SK-N-SH (cell line): ENCODE measurements at regions not wholly inside any gene's neighbourhood (a gene's known extent, or its start where the extent isn't known, plus 50 kb on each side); places are given as distances from the start of the nearest gene placed in this dataset.

Experiments used
- CTCF ChIA-PET: fragments of 300-600, 350-600 bp; formaldehyde crosslinking; extraction: SDS; loops from one replicate; lab custom pipeline; 2021; lab: Yijun Ruan, JAX
- POLR2A ChIA-PET: fragments of 350-600 bp; sonication (Branson Sonifier 250); formaldehyde crosslinking; extraction: SDS; loops from one replicate; lab custom pipeline; 2020; ENCODE audit warnings: antibody characterized with exemption, inconsistent platforms; lab: Yijun Ruan, JAX
- DNase-seq: peaks from one replicate; pipeline ENCODE4 v3.0.0; 2012
- H2AFZ ChIP-seq: fragments of 200-600 bp; sonication (generic); 2 replicates; pipeline ENCODE4 v1.8.1; 2016; ENCODE audit warnings: antibody characterized with exemption, mild to moderate bottlenecking, low read depth
- H3F3A ChIP-seq: fragments of 200-600 bp; sonication (generic); replicated peaks from 2 replicates; pipeline ENCODE3; 2016; ENCODE audit warnings: antibody characterized with exemption, mild to moderate bottlenecking; ENCODE audit not compliant: insufficient read depth
- H3K27ac ChIP-seq, 2 experiments: fragments of 200-500 bp in 1 of 2; fragments of 200-600 bp in 1 of 2; sonication (Bioruptor generic) in 1 of 2; sonication (generic), shearing (Covaris generic) in 1 of 2; 2 replicates each; pipeline versions ENCODE4 v1.5.1 to v1.6.1; 2014 to 2016; ENCODE audit warnings: low read depth in 2 of 2, inconsistent platforms in 1 of 2, low read length in 1 of 2, mild to moderate bottlenecking in 1 of 2, mixed read lengths in 1 of 2
- H3K27me3 ChIP-seq: fragments of 200-600 bp; sonication (generic), shearing (Covaris generic); 2 replicates; pipeline ENCODE4 v1.6.1; 2016; ENCODE audit warnings: mixed run types; ENCODE audit not compliant: insufficient read depth
- H3K36me3 ChIP-seq, 2 experiments: fragments of 200-500 bp in 1 of 2; fragments of 200-600 bp in 1 of 2; sonication (Bioruptor generic) in 1 of 2; sonication (generic) in 1 of 2; replicated peaks in 1 of 2; 2 replicates each; pipeline versions ENCODE3 to v1.5.1; 2014 to 2016; ENCODE audit warnings: low read length in 1 of 2, mild to moderate bottlenecking in 1 of 2; ENCODE audit not compliant: insufficient read depth in 2 of 2, control insufficient read depth in 1 of 2
- H3K4me1 ChIP-seq, 2 experiments: fragments of 200-500 bp in 1 of 2; fragments of 200-600 bp in 1 of 2; sonication (Bioruptor generic) in 1 of 2; sonication (generic), shearing (Covaris generic) in 1 of 2; 2 replicates each; pipeline versions ENCODE4 v1.5.1 to v1.6.1; 2014 to 2016; ENCODE audit warnings: low read depth in 1 of 2, low read length in 1 of 2, mixed run types in 1 of 2; ENCODE audit not compliant: insufficient read depth in 2 of 2, control insufficient read depth in 1 of 2
- H3K4me2 ChIP-seq: fragments of 200-600 bp; sonication (generic), shearing (Covaris generic); 2 replicates; pipeline ENCODE4 v1.6.1; 2017; ENCODE audit warnings: mixed run types
- H3K4me3 ChIP-seq, 2 experiments: fragments of 200-500 bp in 1 of 2; fragments of 200-600 bp in 1 of 2; sonication (Bioruptor generic) in 1 of 2; sonication (generic), shearing (Covaris generic) in 1 of 2; 2 replicates each; pipeline versions ENCODE4 v1.5.1 to v1.8.1; 2014 to 2016; ENCODE audit warnings: low read depth in 2 of 2, inconsistent platforms in 1 of 2, low read length in 1 of 2, mild to moderate bottlenecking in 1 of 2, mixed read lengths in 1 of 2, moderate library complexity in 1 of 2
- H3K79me2 ChIP-seq: fragments of 200-600 bp; sonication (generic); 2 replicates; pipeline ENCODE4 v1.8.1; 2017; ENCODE audit warnings: mild to moderate bottlenecking; ENCODE audit not compliant: insufficient read depth
- H3K9ac ChIP-seq: fragments of 200-600 bp; sonication (generic); 2 replicates; pipeline ENCODE4 v1.6.1; 2017; ENCODE audit warnings: mixed run types
- H3K9me2 ChIP-seq: fragments of 200-600 bp; sonication (generic); 2 replicates; pipeline ENCODE4 v1.6.1; 2017; ENCODE audit warnings: mixed run types
- H3K9me3 ChIP-seq: fragments of 200-600 bp; sonication (generic); 2 replicates; pipeline ENCODE4 v1.6.1; 2017; ENCODE audit warnings: mixed run types, mild to moderate bottlenecking, moderate library complexity
- H4K20me1 ChIP-seq: fragments of 200-600 bp; sonication (generic); 2 replicates; pipeline ENCODE4 v1.6.1; 2017; ENCODE audit warnings: mild to moderate bottlenecking, mixed run types; ENCODE audit not compliant: insufficient read depth
- CHD2 ChIP-seq: fragments of 150-350 bp; IDR thresholded peaks from 2 replicates; pipeline ENCODE4 v1.6.1; 2018; ENCODE audit warnings: low read length; ENCODE audit not compliant: partially characterized antibody
- ELF1 ChIP-seq: IDR thresholded peaks from 2 replicates; pipeline ENCODE4 v1.4.0; 2012
- EP300 ChIP-seq, 2 experiments: IDR thresholded peaks; 2 replicates each; pipeline versions ENCODE4 v1.4.0 to v1.6.1; 2012; ENCODE audit warnings: borderline replicate concordance in 1 of 2, low read depth in 1 of 2, low read length in 1 of 2
- EZH2phosphoT487 ChIP-seq: fragments of 200-600 bp; sonication (generic); IDR thresholded peaks from 2 replicates; pipeline ENCODE4 v1.6.1; 2017; ENCODE audit warnings: low read depth, mixed run types, mild to moderate bottlenecking, antibody characterized with exemption, moderate library complexity, borderline replicate concordance
- IRF3 ChIP-seq: fragments of 150-350 bp; IDR thresholded peaks from 2 replicates; pipeline ENCODE4 v1.6.1; 2016; ENCODE audit warnings: mild to moderate bottlenecking, low read depth, low read length
- MEF2A ChIP-seq: IDR thresholded peaks from 2 replicates; pipeline ENCODE4 v1.4.0; 2012; ENCODE audit warnings: low read depth, borderline replicate concordance
- RCOR1 ChIP-seq: fragments of 150-350 bp; IDR thresholded peaks from 2 replicates; pipeline ENCODE4 v1.6.1; 2017; ENCODE audit warnings: antibody characterized with exemption, low read length
- SIN3A ChIP-seq: IDR thresholded peaks from 2 replicates; pipeline ENCODE4 v1.6.1; 2012; ENCODE audit warnings: low read depth, mild to moderate bottlenecking, low read length, moderate library complexity, borderline replicate concordance
- TAF1 ChIP-seq: IDR thresholded peaks from 2 replicates; pipeline ENCODE4 v1.6.1; 2012; ENCODE audit warnings: low read depth, mild to moderate bottlenecking, low read length, moderate library complexity, borderline replicate concordance
- USF1 ChIP-seq: IDR thresholded peaks from 2 replicates; pipeline ENCODE4 v1.4.0; 2012; ENCODE audit warnings: low read depth, borderline replicate concordance
- YY1 ChIP-seq: IDR thresholded peaks from 2 replicates; pipeline ENCODE4 v1.4.0; 2012; ENCODE audit warnings: low read depth, mild to moderate bottlenecking
- WGBS: methylation state at CpG from one replicate; pipeline ENCODE4 v1.1.6; 2017; ENCODE audit warnings: low lambda C conversion rate; 5-methylcytosine and 5-hydroxymethylcytosine counted together

- no peak for TF ChIP-seq YY1
- TF ChIP-seq, all 33 proteins: peak for 0
These were observed 396.6 kb downstream of the NPHP4 start (continued) for GRCh38 chr1:5595531-5596170.

GRCh38 chr1:5594056-5594956 lies 397.9 kb downstream of the NPHP4 start:
- ChIA-PET POLR2A (interaction anchor here (0.6 kb wide), 1 partner anchor 1965 kb away, joined by 3 read pairs; no protein-coding TSS in a partner anchor), CTCF (interaction anchor here (0.9 kb wide), 1 partner anchor 12 kb away, joined by 3 read pairs; no protein-coding TSS in a partner anchor)
- 33% methylated on average over 14 of the region's 18 CpGs for WGBS
- Histone ChIP-seq H3K4me2 (no peak overlapping the region), H3K9me2 (no peaks in the 10 kb centered on the region), H3K9me3 (no peaks in the 10 kb centered on the region), H3K27ac (no peak overlapping the region), H4K20me1 (no peaks in the 10 kb centered on the region), H3K79me2 (no peaks in the 10 kb centered on the region), H3K4me3 (no peak overlapping the region), H3K27me3 (no peaks in the 10 kb centered on the region), H3K4me1 (peaks cover 0 to 16% of the 10 kb centered on the region in 2 experiments; a peak in 1 of 4 replicates), H3K9ac (no peak overlapping the region), H3K36me3 (no peaks in the 10 kb centered on the region), H2AFZ (no peak overlapping the region), H3F3A (no peaks in the 10 kb centered on the region)
- TF ChIP-seq MEF2A (no peak), EP300 (IDR thresholded peaks at IDR 0.05; ENCODE audit: borderline replicate concordance in 1 of 2, low read depth in 1 of 2, low read length in 1 of 2) (no peak), CHD2 (no peak), EZH2phosphoT487 (no peak), USF1 (no peak), YY1 (no peak), SIN3A (no peak), RCOR1 (no peak), TAF1 (no peak), ELF1 (no peak), IRF3 (no peak)
- no peak for DNase-seq
